Neutrophil (primary cell): ENCODE measurements at regions not wholly inside any gene's neighbourhood (a gene's known extent, or its start where the extent isn't known, plus 50 kb on each side); places are given as distances from the start of the nearest gene placed in this dataset.

Source experiments
- H3K27ac ChIP-seq: fragments of 200-600 bp; sonication (generic); 2 replicates; pipeline ENCODE4 v1.5.1; 2016; ENCODE audit warnings: mild to moderate bottlenecking, moderate library complexity
- H3K27me3 ChIP-seq: fragments of 200-600 bp; sonication (generic); 2 replicates; pipeline ENCODE4 v1.6.0; 2016; ENCODE audit warnings: mild to moderate bottlenecking
- H3K36me3 ChIP-seq: fragments of 200-600 bp; sonication (generic); 2 replicates; pipeline ENCODE4 v1.5.1; 2017
- H3K4me1 ChIP-seq, 2 experiments: fragments of 200-600 bp in 1 of 2; sonication (generic) in 1 of 2; 1 replicate in 1 of 2; 2 replicates in 1 of 2; pipeline versions ENCODE4 v1.5.1 to v1.6.1; 2013 to 2016; ENCODE audit warnings: low read depth in 1 of 2, low read length in 1 of 2, mild to moderate bottlenecking in 1 of 2, moderate library complexity in 1 of 2; ENCODE audit not compliant: control insufficient read depth in 1 of 2, insufficient read depth in 1 of 2
- H3K4me3 ChIP-seq, 2 experiments: fragments of 200-600 bp in 1 of 2; sonication (generic) in 1 of 2; 1 replicate in 1 of 2; 2 replicates in 1 of 2; pipeline ENCODE4 v1.5.1; 2013 to 2016; ENCODE audit warnings: low read depth in 1 of 2, low read length in 1 of 2, mild to moderate bottlenecking in 1 of 2, moderate library complexity in 1 of 2
- H3K9me3 ChIP-seq: fragments of 200-600 bp; sonication (generic); 2 replicates; pipeline ENCODE4 v1.5.1; 2016
- CTCF ChIP-seq: fragments of 200-600 bp; sonication (generic); IDR thresholded peaks from 2 replicates; pipeline ENCODE4 v1.5.1; 2016; ENCODE audit warnings: antibody characterized with exemption

DNA sequence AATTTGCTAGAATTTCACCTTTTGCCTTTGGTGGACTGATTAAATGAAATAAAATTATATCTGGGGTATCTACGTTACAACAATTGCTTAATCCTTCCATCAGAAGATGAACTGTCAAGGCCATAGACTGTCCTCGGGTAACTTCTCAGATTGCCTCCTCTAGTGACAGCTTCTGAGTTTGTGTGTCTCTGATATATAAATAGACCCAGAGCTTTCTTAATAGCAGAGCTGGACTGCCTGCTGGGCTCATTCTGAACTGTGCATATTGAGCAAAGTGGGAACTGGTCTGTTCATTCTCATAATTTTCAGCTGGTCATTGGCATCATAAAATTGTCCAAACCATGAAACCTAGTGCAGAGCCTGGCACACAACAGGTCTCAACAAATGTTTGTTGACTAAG is 99.1 kb upstream of the GRAMD1B start:
- Histone ChIP-seq H3K36me3 (no peaks in the 10 kb centered on the region), H3K27ac (no peak overlapping the region), H3K27me3 (peaks cover 11% of the 10 kb centered on the region), H3K4me1 (no peaks in the 10 kb centered on the region), H3K9me3 (no peaks in the 10 kb centered on the region), H3K4me3 (no peak overlapping the region)
- no peak for TF ChIP-seq CTCF

GRCh38 chr11:123330471-123330870 is 99.6 kb upstream of the GRAMD1B start:
- Histone ChIP-seq H3K27me3 (peaks cover 6% of the 10 kb centered on the region), H3K36me3 (no peaks in the 10 kb centered on the region), H3K27ac (no peak overlapping the region), H3K4me3 (no peak overlapping the region), H3K9me3 (no peaks in the 10 kb centered on the region), H3K4me1 (no peaks in the 10 kb centered on the region)
- TF ChIP-seq CTCF: no peak

DNA sequence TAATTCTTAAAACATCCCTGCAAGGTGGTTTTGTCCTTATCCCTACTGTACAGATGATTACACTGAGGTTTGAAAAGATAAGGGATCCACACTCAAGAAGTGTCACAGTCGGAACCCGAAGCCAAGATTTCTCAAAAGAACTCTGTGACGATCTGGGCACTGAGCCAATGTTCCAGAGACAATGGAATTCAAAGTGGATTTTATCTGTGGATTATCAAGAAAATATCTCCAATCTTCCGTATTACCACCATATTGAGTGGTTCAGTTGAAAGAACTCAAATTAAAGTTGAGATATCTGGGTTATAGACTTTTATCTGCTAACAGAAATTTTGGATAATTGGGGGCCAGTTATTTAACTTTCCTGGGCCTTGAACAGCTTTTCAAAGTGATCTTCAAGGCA is 100.0 kb upstream of the GRAMD1B start:
- Histone ChIP-seq H3K27me3 (peaks cover 2% of the 10 kb centered on the region), H3K9me3 (no peaks in the 10 kb centered on the region), H3K4me1 (no peaks in the 10 kb centered on the region), H3K4me3 (no peak overlapping the region), H3K27ac (no peak overlapping the region), H3K36me3 (no peaks in the 10 kb centered on the region)
- TF ChIP-seq CTCF: no peak

GRCh38 chr11:123328281-123328867 is 101.7 kb upstream of the GRAMD1B start:
- Histone ChIP-seq H3K4me3 (no peak overlapping the region), H3K4me1 (no peaks in the 10 kb centered on the region)
- no peak for TF ChIP-seq CTCF

GRCh38 chr11:123325533-123325932 is 104.5 kb upstream of the GRAMD1B start:
- no peak for TF ChIP-seq CTCF
- Histone ChIP-seq H3K4me3 (no peak overlapping the region), H3K27me3 (peaks cover 28% of the 10 kb centered on the region), H3K4me1 (no peaks in the 10 kb centered on the region), H3K36me3 (no peaks in the 10 kb centered on the region), H3K27ac (no peak overlapping the region), H3K9me3 (no peaks in the 10 kb centered on the region)

More at GRCh38 chr11:123328281-123328867, 101.7 kb upstream of the GRAMD1B start:
- Histone ChIP-seq H3K27ac (no peak overlapping the region), H3K9me3 (no peaks in the 10 kb centered on the region), H3K27me3 (peaks cover 17% of the 10 kb centered on the region), H3K36me3 (no peaks in the 10 kb centered on the region)

GRCh38 chr11:123323568-123323967 is 106.5 kb upstream of the GRAMD1B start:
- no peak overlapping the region for H3K4me3 ChIP-seq
- no peak for TF ChIP-seq CTCF
- no peaks in the 10 kb centered on the region for H3K4me1 ChIP-seq
- H3K27ac ChIP-seq: no peak overlapping the region
- H3K36me3 ChIP-seq: no peaks in the 10 kb centered on the region
- H3K9me3 ChIP-seq: no peaks in the 10 kb centered on the region
- peaks cover 33% of the 10 kb centered on the region for H3K27me3 ChIP-seq
